GM18868 (cell line): ENCODE measurements at regions not wholly inside any gene's neighbourhood (a gene's known extent, or its start where the extent isn't known, plus 50 kb on each side); places are given as distances from the start of the nearest gene placed in this dataset.
A peak's percentile ranks its signal among the peaks of the same experiment; 100 is the strongest.
"Not testable (repeated sequence)": the region's sequence is repeated elsewhere in the genome, so short reads cannot be mapped to it uniquely, and the experiment has no call there.

Experiments
- ATAC-seq: cut with Tn5 transposase; IDR thresholded peaks from one replicate; pipeline ENCODE4 v1.9.1; 2021; ENCODE audit warnings: mild to moderate bottlenecking, moderate library complexity; ENCODE audit not compliant: unreplicated experiment

GRCh38 chr2:198652461-198652860 lies 805.3 kb downstream of the SATB2 start:
- ATAC-seq: no peak

GRCh38 chr2:198645816-198646215 lies 811.9 kb downstream of the SATB2 start:
- no peak for ATAC-seq

GRCh38 chr2:198641161-198641560 lies 816.6 kb downstream of the SATB2 start:
- ATAC-seq: no peak

- ATAC-seq: no peak
Observed at GRCh38 chr2:198640463-198640862, 817.3 kb downstream of the SATB2 start.

- no peak for ATAC-seq
Observed at GRCh38 chr2:198639580-198639979, 818.2 kb downstream of the SATB2 start.

- no peak for ATAC-seq
Observed at GRCh38 chr2:198638577-198638976, 819.2 kb downstream of the SATB2 start.

GRCh38 chr2:198630384-198630783 lies 826.0 kb downstream of the PLCL1 start:
- no peak for ATAC-seq

GRCh38 chr2:198628596-198628995 lies 824.2 kb downstream of the PLCL1 start:
- ATAC-seq: no peak

- ATAC-seq: no peak
Observed at GRCh38 chr2:198622986-198623730, 818.8 kb downstream of the PLCL1 start.

GRCh38 chr2:198615972-198616371 lies 811.6 kb downstream of the PLCL1 start:
- peak; percentile 64 for ATAC-seq

- no peak for ATAC-seq
Observed at GRCh38 chr2:198611201-198611600, 806.8 kb downstream of the PLCL1 start.

GRCh38 chr2:198604599-198604998 lies 800.2 kb downstream of the PLCL1 start:
- ATAC-seq: no peak

GRCh38 chr2:198602986-198603385 lies 798.6 kb downstream of the PLCL1 start:
- not testable (repeated sequence) for ATAC-seq

- no peak for ATAC-seq
Observed at GRCh38 chr2:198597648-198598047, 793.3 kb downstream of the PLCL1 start.

GRCh38 chr2:198596985-198597384 lies 792.6 kb downstream of the PLCL1 start:
- no peak for ATAC-seq

- no peak for ATAC-seq
Observed at GRCh38 chr2:198595721-198596120, 791.3 kb downstream of the PLCL1 start.

GRCh38 chr2:198591586-198591985 lies 787.2 kb downstream of the PLCL1 start:
- no peak for ATAC-seq

- ATAC-seq: no peak
Observed at GRCh38 chr2:198587741-198588140, 783.3 kb downstream of the PLCL1 start.

- no peak for ATAC-seq
Observed at GRCh38 chr2:198587240-198587639, 782.8 kb downstream of the PLCL1 start.

- no peak for ATAC-seq
Observed at GRCh38 chr2:198571393-198571792, 767.0 kb downstream of the PLCL1 start.

- ATAC-seq: no peak
Observed at GRCh38 chr2:198558176-198558575, 753.8 kb downstream of the PLCL1 start.

GRCh38 chr2:198546122-198546521 lies 741.7 kb downstream of the PLCL1 start:
- ATAC-seq: no peak

GRCh38 chr2:198545411-198545810 lies 741.0 kb downstream of the PLCL1 start:
- ATAC-seq: no peak
